Spleen (tissue), 11 donors: ENCODE measurements at regions not wholly inside any gene's neighbourhood (a gene's known extent, or its start where the extent isn't known, plus 50 kb on each side); places are given as distances from the start of the nearest gene placed in this dataset.

Experiments used
- DNase-seq: peaks from one replicate; pipeline ENCODE4 v3.0.0-alpha.2; 2020
- H3K27ac ChIP-seq, 8 donors: fragments of 200-600 bp; sonication (generic) in 7 of 8; 1 replicate in 4 of 8; 2 replicates in 4 of 8; pipeline versions ENCODE4 v1.5.0 to v1.8.0; 2016 to 2021; ENCODE audit warnings: inconsistent platforms in 4 of 8, mild to moderate bottlenecking in 4 of 8, moderate library complexity in 1 of 8
- H3K27me3 ChIP-seq, 7 donors: fragments of 200-600 bp; sonication (generic) in 6 of 7; replicated peaks in 1 of 7; 1 replicate in 4 of 7; 2 replicates in 3 of 7; pipeline versions ENCODE4 v1.5.0 to v1.8.0; 2016 to 2021; ENCODE audit warnings: inconsistent platforms in 3 of 7, mild to moderate bottlenecking in 1 of 7
- H3K36me3 ChIP-seq, 6 donors: fragments of 200-600 bp; sonication (generic) in 5 of 6; 1 replicate in 4 of 6; 2 replicates in 2 of 6; pipeline versions ENCODE4 v1.5.0 to v1.8.0; 2016 to 2021; ENCODE audit warnings: inconsistent platforms in 2 of 6
- H3K4me1 ChIP-seq, 6 donors: fragments of 200-600 bp; sonication (generic) in 5 of 6; 1 replicate in 3 of 6; 2 replicates in 3 of 6; pipeline versions ENCODE4 v1.5.0 to v1.8.0; 2016 to 2021; ENCODE audit warnings: inconsistent platforms in 3 of 6
- H3K4me3 ChIP-seq, 8 donors: fragments of 200-600 bp; sonication (generic) in 7 of 8; 1 replicate in 4 of 8; 2 replicates in 4 of 8; pipeline versions ENCODE4 v1.5.0 to v1.8.0; 2016 to 2021; ENCODE audit warnings: inconsistent platforms in 4 of 8, mild to moderate bottlenecking in 4 of 8, moderate library complexity in 2 of 8
- H3K9me3 ChIP-seq, 8 donors: fragments of 200-600 bp; sonication (generic) in 7 of 8; 1 replicate in 4 of 8; 2 replicates in 4 of 8; pipeline versions ENCODE4 v1.5.0 to v1.8.0; 2016 to 2021; ENCODE audit warnings: inconsistent platforms in 4 of 8
- CTCF ChIP-seq, 11 experiments: fragments of 200-600 bp in 7 of 11; fragments of 450-650 bp in 4 of 11; sonication (generic) in 4 of 11; IDR thresholded peaks in 8 of 11; conservative IDR thresholded peaks in 3 of 11; 1 replicate in 7 of 11; 2 replicates in 4 of 11; pipeline versions ENCODE4 v1.4.0 to v1.8.0; 2016 to 2021; ENCODE audit warnings: antibody characterized with exemption in 11 of 11, inconsistent platforms in 4 of 11, mild to moderate bottlenecking in 1 of 11
- POLR2A ChIP-seq, 3 donors: fragments of 450-650 bp; IDR thresholded peaks; one replicate each; pipeline ENCODE4 v1.5.1; 2017; ENCODE audit warnings: antibody characterized with exemption in 3 of 3, mild to moderate bottlenecking in 1 of 3
- POLR2AphosphoS5 ChIP-seq, 3 donors: sonication (generic); formaldehyde crosslinking; IDR thresholded peaks; one replicate each; pipeline ENCODE4 v1.5.1; 2017; ENCODE audit warnings: antibody characterized with exemption in 3 of 3
- WGBS, 5 donors: extraction: QIAGEN DNeasy Blood & Tissue Kit in 3 of 5; methylation state at CpG; one replicate each; pipeline versions ENCODE4 v1.1.5 to v1.1.7; 2013 to 2018; 5-methylcytosine and 5-hydroxymethylcytosine counted together
- intact Hi-C: fragments of 100-400 bp; cut with DNase I; formaldehyde crosslinking; loops from one replicate; pipeline ENCODE4 v1.15.0; 2023; ENCODE audit warnings: low total_unique reads
- donor health status: healthy with polysubstance abuse.
- donor health status: DM: no; HTN: no; CAD: no; lungs with moderate emphysema.
- donor health status: DM: no; HTN: no; CAD: no.
- donor health status: Bipolar disorder and iron deficiency.
- donor health status: healthy.
- donor health status: DM: no; HTN: no; CAD: no.
- donor health status: DM: yes; HTN: yes; CAD: no.

- Histone ChIP-seq H3K27ac (no peak overlapping the region), H3K36me3 (no peaks in the 10 kb centered on the region), H3K9me3 (peaks cover 0 to 9% (median 6%) of the 10 kb centered on the region in 8 donors), H3K4me3 (no peak overlapping the region), H3K27me3 (no peaks in the 10 kb centered on the region), H3K4me1 (no peaks in the 10 kb centered on the region)
- TF ChIP-seq POLR2A (IDR thresholded peaks at IDR 0.05): no peak
- TF ChIP-seq POLR2AphosphoS5 (IDR thresholded peaks at IDR 0.05): no peak
- TF ChIP-seq CTCF (IDR thresholded peaks at IDR 0.05 in 8 of 11, conservative IDR thresholded peaks at IDR 0.05 in 3 of 11): no peak
- no peak for DNase-seq
- intact Hi-C loops: no loop called here
Measured at GRCh38 chr10:61084493-61084892, 140.5 kb upstream of the RHOBTB1 start.

DNA sequence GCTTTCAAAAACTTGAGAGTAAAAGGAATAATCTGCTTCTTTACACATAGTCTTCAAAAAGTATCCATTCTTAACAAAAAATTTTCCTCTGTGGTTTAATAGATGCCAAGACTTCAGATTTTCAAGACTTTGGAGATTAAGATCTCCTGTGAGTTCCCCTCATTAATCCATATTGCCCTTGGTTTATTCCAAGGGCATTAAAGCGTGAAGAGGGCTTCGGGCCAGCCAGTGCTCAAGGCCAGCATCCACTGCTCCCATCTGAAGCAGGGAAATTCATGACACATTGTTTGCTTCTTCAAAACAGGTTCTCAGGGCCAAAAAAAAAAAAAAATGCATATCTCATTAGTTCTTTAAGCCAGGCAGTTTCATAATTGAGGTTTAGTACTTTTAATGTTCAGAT, 137.3 kb upstream of the RHOBTB1 start:
- Histone ChIP-seq H3K27ac (no peak overlapping the region), H3K4me1 (no peaks in the 10 kb centered on the region), H3K9me3 (peaks cover 0 to 9% (median 6%) of the 10 kb centered on the region in 8 donors), H3K27me3 (no peaks in the 10 kb centered on the region), H3K36me3 (no peaks in the 10 kb centered on the region), H3K4me3 (no peak overlapping the region)
- intact Hi-C loops: no loop called here
- TF ChIP-seq POLR2AphosphoS5 (IDR thresholded peaks at IDR 0.05) (no peak), POLR2A (IDR thresholded peaks at IDR 0.05) (no peak), CTCF (IDR thresholded peaks at IDR 0.05 in 8 of 11, conservative IDR thresholded peaks at IDR 0.05 in 3 of 11) (no peak)
- DNase-seq: no peak
- 61 to 77% (median 69%) methylated on average over 2 of the region's 2 CpGs for WGBS, 5 donors

DNA sequence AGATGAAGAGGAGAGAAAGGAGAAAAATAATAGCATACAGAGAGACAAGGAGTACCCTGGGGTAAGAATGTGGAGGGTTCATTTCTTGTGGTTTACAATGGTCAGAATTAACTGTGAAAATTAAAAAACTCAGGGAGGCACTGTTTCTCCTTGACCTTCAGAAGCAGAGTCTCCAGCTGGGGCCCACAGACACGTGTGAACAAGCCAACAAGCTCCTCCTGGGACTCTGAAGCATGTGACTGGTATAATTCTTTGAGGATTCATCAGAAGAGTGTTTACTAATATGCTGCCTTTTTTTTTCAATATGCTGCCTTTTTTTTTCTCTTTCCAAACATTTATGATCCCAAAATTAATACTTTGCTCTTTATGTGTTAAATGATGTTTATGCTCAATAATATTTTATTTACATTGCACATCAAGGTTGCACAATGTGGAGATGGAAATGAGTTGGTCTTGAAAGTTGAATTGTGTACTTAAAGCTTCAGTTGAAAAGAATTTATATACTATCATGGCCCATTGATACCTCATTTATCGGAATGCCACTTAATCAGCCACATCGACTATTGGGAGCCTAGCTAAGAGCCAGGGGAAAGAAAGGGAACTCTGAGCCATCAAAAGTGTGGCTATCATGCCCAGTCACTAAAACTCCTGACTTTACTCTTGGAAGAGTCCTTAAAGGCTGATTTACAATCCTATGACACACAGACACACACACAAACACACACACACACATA, 134.7 kb upstream of the RHOBTB1 start:
- TF ChIP-seq CTCF (IDR thresholded peaks at IDR 0.05 in 8 of 11, conservative IDR thresholded peaks at IDR 0.05 in 3 of 11): no peak
- Histone ChIP-seq H3K36me3 (no peaks in the 10 kb centered on the region), H3K27ac (no peak overlapping the region), H3K4me3 (no peak overlapping the region), H3K27me3 (no peaks in the 10 kb centered on the region), H3K9me3 (no peaks in the 10 kb centered on the region), H3K4me1 (no peaks in the 10 kb centered on the region)
- intact Hi-C loops: no loop called here
- WGBS, 5 donors: 59 to 78% (median 68%) methylated on average over 3 of the region's 3 CpGs
- no peak for DNase-seq

- no peaks in the 10 kb centered on the region for H3K4me1 ChIP-seq
- H3K27me3 ChIP-seq: no peaks in the 10 kb centered on the region
- no peak for TF ChIP-seq POLR2A (IDR thresholded peaks at IDR 0.05)
- TF ChIP-seq CTCF (IDR thresholded peaks at IDR 0.05 in 8 of 11, conservative IDR thresholded peaks at IDR 0.05 in 3 of 11): no peak
- TF ChIP-seq POLR2AphosphoS5 (IDR thresholded peaks at IDR 0.05): no peak
- no peak overlapping the region for H3K4me3 ChIP-seq
- DNase-seq: no peak
- H3K36me3 ChIP-seq: no peaks in the 10 kb centered on the region
- WGBS, 5 donors: 40 to 56% (median 42%) methylated on average over 1 of the region's 1 CpG
- no peaks in the 10 kb centered on the region for H3K9me3 ChIP-seq
- H3K27ac ChIP-seq: no peak overlapping the region
- intact Hi-C loops: no loop called here
Measured at GRCh38 chr10:61076572-61077114, 132.7 kb upstream of the RHOBTB1 start.
